Fibroblast of skin of scalp (primary cell): ENCODE measurements at regions not wholly inside any gene's neighbourhood (a gene's known extent, or its start where the extent isn't known, plus 50 kb on each side); places are given as distances from the start of the nearest gene placed in this dataset.

Experiments used
- DNase-seq: peaks from one replicate; pipeline ENCODE4 v3.0.0-alpha.2; 2013

DNA sequence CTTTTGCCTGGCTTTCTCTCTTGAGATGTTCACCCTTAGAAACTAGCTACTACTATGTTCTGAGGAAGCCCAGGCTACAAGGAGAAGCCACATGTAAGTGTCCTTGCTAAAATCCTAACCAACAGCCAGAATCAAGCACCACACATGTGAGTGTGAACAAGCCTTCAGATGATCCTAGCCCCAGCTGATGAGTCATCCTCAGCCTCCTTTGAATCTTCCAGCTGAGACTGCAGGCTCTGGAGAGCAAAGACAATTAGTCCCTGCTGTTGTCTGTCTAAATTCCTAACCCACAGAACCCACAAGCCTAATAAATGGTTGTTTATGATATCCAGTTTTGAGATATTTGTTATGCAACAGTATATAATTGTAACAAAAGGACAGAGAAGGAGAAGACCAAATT lies 92.8 kb upstream of the TAC1 start:
- no peak for DNase-seq

DNA sequence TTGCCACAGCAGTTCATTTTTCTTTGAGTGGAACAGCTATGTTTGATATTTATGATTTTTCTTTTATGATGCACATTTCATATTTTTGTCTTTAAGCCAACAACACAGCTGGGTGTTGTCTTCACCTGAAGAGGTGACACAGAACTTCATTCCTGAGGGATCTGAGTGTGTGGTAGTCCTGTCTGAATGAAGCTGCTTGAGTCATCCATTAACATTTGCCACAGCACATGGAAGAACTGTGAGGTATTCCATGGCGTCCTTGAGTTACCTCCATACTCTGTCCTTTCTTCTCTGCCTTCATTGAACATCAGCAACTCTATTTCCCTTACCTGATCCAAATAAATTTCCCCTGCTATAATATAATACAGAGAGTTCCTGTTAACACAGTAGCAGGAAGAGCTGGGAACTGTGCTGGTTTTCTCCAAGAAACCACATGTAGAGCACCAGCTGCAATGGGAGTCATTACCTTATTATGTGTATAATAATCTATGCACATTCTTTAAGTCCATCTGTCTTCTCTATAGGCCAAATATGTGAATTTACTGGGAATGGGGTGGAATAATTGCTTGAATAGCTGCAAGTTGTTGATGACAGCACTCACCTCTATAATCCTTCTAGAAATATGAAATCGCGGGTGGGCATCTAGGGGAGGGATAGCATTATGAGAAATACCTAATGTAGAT lies 72.4 kb upstream of the TAC1 start:
- DNase-seq = no peak

DNA sequence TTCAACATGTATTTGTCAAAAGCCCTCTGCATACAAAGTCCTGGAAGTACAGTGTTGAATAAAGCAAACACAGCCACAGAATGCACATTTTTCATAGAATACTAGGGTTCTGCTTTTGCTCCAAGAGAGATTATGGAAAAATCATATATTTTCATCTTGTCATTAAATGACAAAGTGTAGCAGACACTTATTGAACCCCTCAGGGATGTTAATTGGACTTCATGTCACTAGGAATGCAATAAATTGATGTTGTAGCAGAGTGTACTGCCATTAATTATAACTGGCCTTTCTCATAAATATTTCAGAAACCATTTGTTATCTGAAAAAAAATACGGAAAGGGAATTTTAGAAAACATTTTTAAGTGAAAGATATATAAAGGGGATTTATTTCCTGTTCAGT lies 64.5 kb upstream of the TAC1 start:
- no peak for DNase-seq

DNA sequence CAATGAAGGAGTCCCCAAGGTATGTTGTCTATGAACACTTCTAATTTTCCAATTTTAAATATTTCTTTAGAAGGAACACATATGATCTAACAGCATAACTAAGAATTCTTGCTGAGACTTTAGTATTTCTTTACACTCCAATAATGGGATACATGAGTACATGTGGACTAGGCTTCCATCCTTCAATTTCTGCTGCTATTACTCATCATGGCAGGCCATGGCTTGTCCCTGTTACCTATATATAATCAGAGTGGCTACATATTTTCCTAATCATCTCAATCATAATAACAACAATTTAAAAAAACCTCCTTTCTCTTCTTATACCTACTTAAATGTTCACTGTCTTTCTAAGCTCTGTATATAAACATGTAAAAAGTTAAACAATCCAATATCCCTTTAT lies 60.3 kb upstream of the TAC1 start:
- no peak for DNase-seq

DNA sequence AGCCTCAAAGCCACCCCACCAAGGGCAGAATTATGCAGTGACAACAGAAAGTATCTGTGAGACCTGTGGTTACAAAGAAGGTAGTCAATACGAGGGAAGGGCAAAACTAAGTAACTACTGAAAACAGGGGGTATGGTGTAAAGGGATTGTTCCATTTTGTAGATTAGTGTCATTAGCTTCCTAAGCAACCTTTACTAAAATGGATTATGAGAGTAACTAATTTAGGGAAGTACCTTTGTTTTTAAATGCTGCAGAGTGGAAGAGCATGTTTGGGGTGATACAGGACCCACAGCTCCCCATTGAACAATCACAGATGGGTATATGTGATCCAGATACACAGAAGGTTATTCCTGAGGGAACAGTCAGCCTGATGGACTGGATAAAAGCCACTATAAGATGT lies 51.3 kb upstream of the TAC1 start:
- no peak for DNase-seq
